Activated naive CD4-positive, alpha-beta T cell treated with anti-CD3 and anti-CD28 coated beads for 36 hours (primary cell): ENCODE measurements at regions not wholly inside any gene's neighbourhood (a gene's known extent, or its start where the extent isn't known, plus 50 kb on each side); places are given as distances from the start of the nearest gene placed in this dataset.

Experiments used
- CTCF ChIA-PET: fragments of 350-600 bp; sonication (Branson Sonifier 250); formaldehyde crosslinking; loops from one replicate; lab custom pipeline; 2021; ENCODE audit warnings: antibody characterized with exemption; lab: Charles Lee
- DNase-seq: peaks from one replicate; pipeline ENCODE4 v3.0.0-alpha.2; 2020
- H3K27ac Mint-ChIP-seq: one replicate; pipeline ENCODE4 v1.8.0; 2021; ENCODE audit warnings: mild to moderate bottlenecking, mixed read lengths
- H3K27me3 Mint-ChIP-seq: one replicate; pipeline ENCODE4 v1.8.0; 2021; ENCODE audit warnings: low read depth, mixed read lengths
- H3K36me3 Mint-ChIP-seq: one replicate; pipeline ENCODE4 v1.8.0; 2021; ENCODE audit warnings: low read depth, mixed read lengths
- H3K4me1 Mint-ChIP-seq: one replicate; pipeline ENCODE4 v1.8.0; 2021; ENCODE audit warnings: low read depth, mixed read lengths
- H3K4me3 Mint-ChIP-seq: one replicate; pipeline ENCODE4 v1.8.0; 2021; ENCODE audit warnings: mild to moderate bottlenecking, moderate library complexity, mixed read lengths
- H3K9me3 Mint-ChIP-seq: one replicate; pipeline ENCODE4 v1.8.0; 2021; ENCODE audit warnings: mixed read lengths
- intact Hi-C: fragments of 100-400 bp; cut with micrococcal nuclease; formaldehyde crosslinking; loops from one replicate; pipeline ENCODE4 v1.15.1; 2023

DNA sequence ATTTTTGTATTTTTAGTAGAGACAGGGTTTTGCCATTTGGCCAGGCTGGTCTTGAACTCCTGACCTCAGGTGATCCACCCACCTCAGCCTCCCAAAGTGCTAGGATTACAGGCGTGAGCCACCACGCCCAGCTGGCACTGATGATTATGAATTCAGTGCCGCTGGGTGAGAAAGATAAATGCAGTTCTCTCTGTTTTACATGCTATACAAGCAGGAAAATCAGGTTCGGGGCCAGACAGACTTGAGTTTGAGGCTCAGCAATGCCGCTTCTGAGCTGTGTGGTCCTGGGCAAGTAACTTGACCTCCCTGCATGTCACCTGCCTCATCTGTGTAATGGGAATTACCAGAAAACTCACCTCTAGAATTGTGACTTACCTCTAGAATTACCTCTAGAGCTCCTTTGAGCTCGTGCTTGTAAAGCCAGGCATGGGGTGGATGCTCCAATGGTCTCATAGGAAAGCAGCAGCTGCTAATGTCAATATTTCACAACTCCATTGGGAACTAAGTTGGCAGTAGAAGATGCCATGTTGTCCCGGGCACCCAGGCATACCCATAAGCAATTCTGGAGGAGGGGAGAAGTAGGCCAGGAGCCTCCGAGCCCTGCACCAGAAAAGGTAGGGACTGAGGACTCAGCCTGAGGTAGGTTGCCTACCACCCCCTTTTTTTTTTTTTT is 119.8 kb upstream of the SLC25A33 start:
- peaks cover 29% of the 10 kb centered on the region for H3K4me1 Mint-ChIP-seq
- H3K27ac Mint-ChIP-seq = no peak overlapping the region
- DNase-seq = no peak
- no peak overlapping the region for H3K4me3 Mint-ChIP-seq
- intact Hi-C loops = no loop called here
- H3K9me3 Mint-ChIP-seq = no peaks in the 10 kb centered on the region
- no peaks in the 10 kb centered on the region for H3K36me3 Mint-ChIP-seq
- CTCF ChIA-PET = interaction anchor here (0.9 kb wide), 1 partner anchor 128 kb away, joined by 3 read pairs; no protein-coding TSS in a partner anchor
- H3K27me3 Mint-ChIP-seq = no peaks in the 10 kb centered on the region

DNA sequence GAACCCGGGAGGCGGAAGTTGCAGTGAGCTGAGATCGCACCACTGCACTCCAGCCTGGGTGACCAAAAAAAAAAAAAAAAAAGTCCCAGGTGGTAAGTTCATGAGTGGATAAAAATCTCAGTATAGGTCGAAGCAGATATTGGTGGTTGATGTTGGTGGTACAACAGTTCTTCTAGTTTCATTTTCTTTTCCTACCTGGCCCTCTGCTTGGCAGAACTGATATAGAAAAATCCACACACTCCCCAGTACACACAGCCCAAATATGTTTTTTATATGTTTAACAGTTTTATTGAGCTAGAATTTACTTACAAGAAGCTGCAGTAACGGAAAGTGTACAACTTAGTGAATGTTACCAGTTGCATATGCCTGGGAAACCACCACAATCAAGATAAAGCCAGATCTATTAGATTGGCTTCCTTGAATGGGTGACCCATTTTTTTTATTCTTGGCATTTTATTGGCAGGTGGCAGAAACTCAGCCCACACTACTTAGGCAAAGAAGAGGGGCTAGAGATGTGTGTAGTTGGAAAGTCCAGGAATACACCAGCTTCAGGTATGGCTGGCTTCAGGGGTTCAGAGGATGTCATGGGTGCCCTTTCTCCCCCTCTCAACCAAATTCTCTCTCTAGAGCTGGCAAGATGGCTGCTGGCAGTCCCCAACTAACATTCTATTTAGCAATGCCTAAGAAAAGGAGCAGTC is 118.3 kb upstream of the SLC25A33 start:
- Mint-ChIP-seq H3K4me1 (peaks cover 41% of the 10 kb centered on the region), H3K36me3 (no peaks in the 10 kb centered on the region), H3K9me3 (no peaks in the 10 kb centered on the region), H3K27me3 (no peaks in the 10 kb centered on the region), H3K27ac (no peak overlapping the region), H3K4me3 (no peak overlapping the region)
- intact Hi-C loops = no loop called here
- CTCF ChIA-PET = interaction anchor here (0.8 to 0.9 kb wide), 2 partner anchors 74 to 132 kb away, joined by 3 to 4 read pairs; no protein-coding TSS in a partner anchor
- DNase-seq = no peak

DNA sequence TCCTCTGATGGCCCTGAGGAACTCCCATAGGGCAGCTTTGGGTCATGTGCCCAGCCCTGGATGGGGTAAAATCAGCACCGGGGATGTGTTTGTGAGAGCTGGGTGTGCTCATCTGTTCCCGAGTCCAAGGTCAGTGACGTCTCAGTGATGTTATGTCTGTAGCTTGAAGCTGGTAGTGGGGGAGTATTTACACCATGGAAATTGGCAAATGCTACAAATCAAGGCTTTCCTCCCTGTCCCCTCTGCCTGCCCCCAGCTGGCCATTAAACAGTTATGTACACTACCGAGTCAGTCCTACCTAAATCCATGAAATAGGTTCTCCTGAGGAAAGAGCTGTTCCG is 117.8 kb upstream of the SLC25A33 start:
- Mint-ChIP-seq H3K4me3 (no peak overlapping the region), H3K9me3 (no peaks in the 10 kb centered on the region), H3K4me1 (peaks cover 43% of the 10 kb centered on the region), H3K27ac (no peak overlapping the region), H3K36me3 (no peaks in the 10 kb centered on the region), H3K27me3 (no peaks in the 10 kb centered on the region)
- DNase-seq = no peak
- CTCF ChIA-PET = interaction anchor here (0.8 to 0.9 kb wide), 2 partner anchors 73 to 132 kb away, joined by 3 to 4 read pairs; no protein-coding TSS in a partner anchor
- intact Hi-C loops = no loop called here

DNA sequence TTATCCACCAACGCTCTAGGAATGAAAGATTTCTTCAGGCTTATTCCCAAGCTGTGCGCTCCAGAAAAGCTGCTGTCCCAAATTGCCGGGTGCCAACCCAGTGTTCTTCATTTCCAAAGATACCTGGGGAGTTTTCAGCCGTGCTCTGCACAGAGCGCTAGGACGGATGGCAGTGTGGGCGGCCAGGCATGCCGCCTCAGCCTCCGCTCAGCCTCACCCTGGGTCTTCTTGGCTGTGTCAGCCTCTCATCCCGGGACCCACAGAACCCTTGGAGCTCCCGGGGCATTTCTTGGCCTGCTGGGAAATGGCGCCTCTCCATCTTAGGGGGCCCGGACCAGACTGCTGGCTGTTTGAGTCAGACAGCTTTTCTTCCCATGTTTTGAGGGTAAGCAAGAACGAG is 116.9 kb upstream of the SLC25A33 start:
- Mint-ChIP-seq H3K27ac (no peak overlapping the region), H3K27me3 (no peaks in the 10 kb centered on the region), H3K4me3 (no peak overlapping the region), H3K4me1 (peaks cover 41% of the 10 kb centered on the region), H3K9me3 (no peaks in the 10 kb centered on the region), H3K36me3 (no peaks in the 10 kb centered on the region)
- CTCF ChIA-PET = interaction anchor here (0.6 kb wide), 1 partner anchor 16 kb away, joined by 3 read pairs; no protein-coding TSS in a partner anchor
- DNase-seq = no peak
- intact Hi-C loops = no loop called here

DNA sequence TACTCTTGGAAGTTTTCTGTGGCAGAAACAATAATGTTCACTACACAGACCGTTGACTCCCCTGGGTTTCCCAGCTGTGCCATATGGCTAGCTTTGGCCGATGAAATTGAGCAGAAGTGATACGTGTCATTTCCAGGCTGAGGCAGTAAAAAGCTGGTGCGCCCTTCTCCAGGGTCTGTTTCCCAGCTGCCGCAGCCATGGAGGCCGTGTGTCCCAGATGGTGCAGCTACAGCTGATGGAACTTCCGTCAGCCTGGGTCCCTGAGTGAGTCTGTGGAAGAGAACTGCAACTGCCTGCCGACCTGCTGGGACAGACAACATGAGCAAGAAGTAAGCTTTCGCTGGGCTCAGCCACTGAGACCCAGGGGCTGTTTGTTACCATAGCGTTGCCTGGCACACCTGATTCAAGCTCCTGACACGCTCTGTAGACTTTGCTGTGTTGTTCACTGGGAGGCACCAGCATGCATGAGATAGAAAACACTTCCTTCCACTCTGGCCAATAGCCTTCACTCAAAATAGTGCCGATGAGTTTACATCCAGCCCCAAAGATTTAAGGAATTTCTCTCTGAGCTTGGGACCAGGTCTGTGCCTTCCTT is 116.3 kb upstream of the SLC25A33 start:
- Mint-ChIP-seq H3K4me3 (no peak overlapping the region), H3K27me3 (no peaks in the 10 kb centered on the region), H3K27ac (no peak overlapping the region), H3K9me3 (no peaks in the 10 kb centered on the region), H3K4me1 (peaks cover 39% of the 10 kb centered on the region), H3K36me3 (no peaks in the 10 kb centered on the region)
- intact Hi-C loops = no loop called here
- DNase-seq = no peak
- CTCF ChIA-PET = interaction anchor here (0.6 to 1.0 kb wide), 2 partner anchors 73 to 221 kb away, joined by 4 read pairs; no protein-coding TSS in a partner anchor

DNA sequence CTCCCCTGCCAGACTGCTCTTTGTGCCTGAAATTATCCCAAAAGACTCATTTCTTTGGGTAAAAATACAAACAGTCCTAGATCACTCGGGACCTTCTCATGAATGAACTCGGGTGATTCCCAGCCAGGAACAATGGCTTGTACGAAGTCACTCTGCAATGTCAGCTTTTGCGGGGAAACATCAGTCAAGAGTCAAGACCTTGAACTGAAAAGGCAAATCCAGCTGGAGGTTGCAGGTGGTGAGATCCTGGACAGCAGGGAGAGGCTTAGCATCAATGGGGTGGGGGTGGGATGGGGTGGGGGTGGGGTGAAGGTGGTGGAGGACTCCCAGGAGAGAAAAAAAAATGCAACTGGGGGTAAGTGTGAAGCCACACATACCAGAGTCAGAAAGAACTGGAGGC is 115.0 kb upstream of the SLC25A33 start:
- DNase-seq = no peak
- CTCF ChIA-PET = interaction anchor here (0.6 to 4.3 kb wide), 3 partner anchors 11 to 755 kb away, joined by 3 to 15 read pairs (median 4); no protein-coding TSS in a partner anchor
- Mint-ChIP-seq H3K27ac (no peak overlapping the region), H3K4me1 (peaks cover 44% of the 10 kb centered on the region), H3K9me3 (no peaks in the 10 kb centered on the region), H3K36me3 (no peaks in the 10 kb centered on the region), H3K4me3 (no peak overlapping the region), H3K27me3 (no peaks in the 10 kb centered on the region)
- intact Hi-C loops = no loop called here

DNA sequence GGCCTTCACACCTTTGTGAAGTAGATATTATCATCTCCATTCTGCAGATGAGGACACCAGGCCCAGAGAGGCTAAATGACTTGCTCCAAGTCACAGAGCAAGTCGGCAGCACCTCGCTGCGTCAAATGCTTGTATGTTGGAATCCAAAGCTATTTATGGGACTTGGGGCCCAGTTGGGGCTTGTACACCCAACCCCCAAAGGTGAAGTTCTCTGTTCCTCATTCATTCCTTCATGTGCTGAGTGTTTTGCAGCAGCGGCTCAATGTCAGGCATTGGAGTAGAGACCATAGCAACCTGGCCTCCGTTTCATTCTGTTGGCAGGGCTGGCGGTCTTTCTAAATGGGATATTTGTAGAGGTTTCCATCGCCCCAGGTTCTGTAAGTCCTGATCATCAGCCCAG is 113.4 kb upstream of the SLC25A33 start:
- Mint-ChIP-seq H3K9me3 (no peaks in the 10 kb centered on the region), H3K27me3 (no peaks in the 10 kb centered on the region), H3K4me3 (peak overlapping the region; percentile 40), H3K4me1 (peaks cover 50% of the 10 kb centered on the region), H3K36me3 (no peaks in the 10 kb centered on the region), H3K27ac (peak overlapping the region; percentile 59)
- intact Hi-C loops = loop anchor here (1.0 kb wide), 3 partner anchors 13 to 132 kb away; no protein-coding TSS in a partner anchor
- peak; percentile 47 for DNase-seq
- CTCF ChIA-PET = interaction anchor here (2.0 to 4.3 kb wide), 2 partner anchors 13 to 136 kb away, joined by 6 to 15 read pairs; no protein-coding TSS in a partner anchor

DNA sequence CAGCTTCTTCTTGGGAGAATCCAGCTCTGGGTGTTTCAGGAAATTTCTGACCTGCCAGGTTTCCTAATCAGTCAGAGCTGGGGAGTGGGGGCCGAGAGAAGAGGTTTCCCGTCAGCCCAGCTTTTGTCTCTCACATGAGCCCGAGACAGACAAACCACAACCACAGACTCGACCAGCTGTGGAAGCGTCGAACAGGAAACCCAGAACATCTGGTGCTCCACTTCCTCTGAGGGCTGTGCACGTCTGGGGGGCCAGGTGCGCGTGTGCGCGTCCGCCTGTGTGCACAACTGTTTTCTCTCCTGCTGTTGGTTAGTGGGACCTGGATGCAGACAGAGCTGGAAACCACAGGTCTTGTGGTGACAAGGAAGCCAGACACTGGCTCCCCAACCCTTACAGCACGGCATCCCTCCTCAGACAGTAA is 113.0 kb upstream of the SLC25A33 start:
- CTCF ChIA-PET = interaction anchor here (2.0 to 4.3 kb wide), 2 partner anchors 13 to 137 kb away, joined by 6 to 15 read pairs; no protein-coding TSS in a partner anchor
- H3K4me3 Mint-ChIP-seq = peak overlapping the region; percentile 51
- H3K36me3 Mint-ChIP-seq = no peaks in the 10 kb centered on the region
- peak overlapping the region; percentile 59 for H3K27ac Mint-ChIP-seq
- intact Hi-C loops = loop anchor here (1.0 kb wide), 3 partner anchors 13 to 132 kb away; no protein-coding TSS in a partner anchor
- no peaks in the 10 kb centered on the region for H3K9me3 Mint-ChIP-seq
- H3K4me1 Mint-ChIP-seq = peaks cover 46% of the 10 kb centered on the region
- H3K27me3 Mint-ChIP-seq = no peaks in the 10 kb centered on the region
- DNase-seq = peak; percentile 94

DNA sequence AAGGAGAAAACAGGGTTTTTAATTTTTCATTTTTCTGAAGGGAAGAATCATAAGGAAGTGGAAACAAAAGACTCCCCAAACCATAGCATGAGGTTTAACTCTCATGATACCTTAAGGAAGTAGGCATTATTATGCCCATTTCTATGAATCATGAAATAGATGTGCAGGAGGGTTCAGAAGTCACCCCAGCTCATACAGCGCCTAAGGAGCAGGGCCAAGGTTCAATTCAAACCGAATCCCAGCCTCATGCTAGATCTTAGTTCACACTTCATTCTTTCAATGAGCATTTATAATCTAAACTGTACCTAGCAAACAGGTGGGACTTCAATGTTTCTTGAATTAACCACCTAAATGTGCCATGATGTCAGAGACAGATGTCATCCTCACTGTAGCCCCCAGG is 111.9 kb upstream of the SLC25A33 start:
- CTCF ChIA-PET = interaction anchor here (2.0 to 4.3 kb wide), 2 partner anchors 14 to 138 kb away, joined by 6 to 15 read pairs; no protein-coding TSS in a partner anchor
- H3K4me3 Mint-ChIP-seq = no peak overlapping the region
- intact Hi-C loops = no loop called here

DNA sequence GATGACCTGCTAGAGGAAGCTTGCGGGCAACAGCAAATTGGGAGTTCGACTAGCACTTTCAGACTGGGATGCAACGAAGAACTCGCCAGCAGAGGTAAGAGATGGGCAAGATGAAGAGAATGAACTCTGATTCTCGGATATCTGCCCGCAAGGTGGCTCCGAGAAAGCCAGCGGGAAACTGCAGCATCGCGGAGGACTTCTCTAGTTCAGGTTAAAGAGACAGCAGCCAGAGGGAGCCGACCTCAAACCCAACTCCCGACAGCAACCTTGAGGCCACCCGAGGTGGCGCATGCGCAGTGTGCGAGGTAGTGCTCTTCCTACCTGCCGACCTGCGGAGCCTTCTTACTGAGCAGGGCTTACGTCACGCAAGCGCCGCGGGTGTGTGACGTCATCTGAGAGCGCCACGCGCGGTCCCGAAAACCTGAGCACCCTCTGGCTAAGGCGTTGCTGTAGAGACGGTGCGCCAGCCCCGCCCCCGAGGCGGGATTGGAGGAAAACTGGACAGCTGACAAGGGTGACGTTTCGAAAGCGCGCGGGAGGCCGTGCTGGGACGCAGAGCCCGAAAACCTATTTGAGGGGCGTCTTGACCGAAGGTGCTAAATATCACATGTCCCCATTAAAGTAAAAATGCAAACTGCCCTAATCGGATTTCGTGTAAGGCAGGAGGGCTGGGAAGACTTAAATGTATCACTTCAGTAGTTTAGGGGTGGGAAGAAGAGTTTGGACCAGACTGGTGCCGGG is 110.5 kb upstream of the SLC25A33 start:
- Mint-ChIP-seq H3K4me3 (peak overlapping the region; percentile 98), H3K4me1 (peaks cover 46% of the 10 kb centered on the region), H3K9me3 (no peaks in the 10 kb centered on the region), H3K36me3 (no peaks in the 10 kb centered on the region), H3K27ac (peak overlapping the region; percentile 95), H3K27me3 (no peaks in the 10 kb centered on the region)
- CTCF ChIA-PET = interaction anchor here (0.6 to 4.3 kb wide), 5 partner anchors 15 to 162 kb away, joined by 3 to 15 read pairs (median 5); no protein-coding TSS in a partner anchor
- intact Hi-C loops = loop anchor here (1.0 to 2.0 kb wide), 2 partner anchors 111 to 160 kb away; partner anchors contain the start of genes SLC25A33 and TMEM201
- DNase-seq = peak; percentile 100

More for the DNA sequence above, 111.9 kb upstream of the SLC25A33 start:
- H3K27ac Mint-ChIP-seq = no peak overlapping the region
- peaks cover 46% of the 10 kb centered on the region for H3K4me1 Mint-ChIP-seq
- H3K27me3 Mint-ChIP-seq = no peaks in the 10 kb centered on the region
- no peaks in the 10 kb centered on the region for H3K9me3 Mint-ChIP-seq
- no peaks in the 10 kb centered on the region for H3K36me3 Mint-ChIP-seq
- DNase-seq = no peak

DNA sequence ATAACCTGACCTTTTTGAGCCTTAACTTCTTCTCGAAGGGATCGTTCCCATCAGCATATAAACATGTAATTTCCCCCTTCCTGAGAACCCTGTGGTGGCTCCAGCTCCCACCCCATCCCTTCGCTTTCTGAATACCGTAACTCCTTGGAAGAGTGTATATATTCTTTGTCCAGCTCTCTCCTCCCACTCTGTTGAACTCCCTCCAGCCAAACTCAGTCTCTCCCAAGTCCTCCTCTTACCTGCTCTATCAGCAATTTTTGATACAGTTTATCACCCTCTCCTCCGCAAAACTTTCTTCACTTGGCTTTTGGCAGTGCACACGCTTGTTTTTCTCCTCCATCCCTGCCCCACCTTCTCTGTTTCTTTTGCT is 109.9 kb upstream of the SLC25A33 start:
- no peak for DNase-seq
- CTCF ChIA-PET = interaction anchor here (0.6 to 1.6 kb wide), 4 partner anchors 16 to 162 kb away, joined by 3 to 7 read pairs (median 4); no protein-coding TSS in a partner anchor
- Mint-ChIP-seq H3K9me3 (no peaks in the 10 kb centered on the region), H3K4me3 (peak overlapping the region; percentile 98), H3K4me1 (peaks cover 46% of the 10 kb centered on the region), H3K27me3 (no peaks in the 10 kb centered on the region), H3K27ac (peak overlapping the region; percentile 95), H3K36me3 (no peaks in the 10 kb centered on the region)
- intact Hi-C loops = loop anchor here (1.0 to 2.0 kb wide), 2 partner anchors 110 to 159 kb away; partner anchors contain the start of genes SLC25A33 and TMEM201
